GM18499 (cell line): ENCODE measurements at regions not wholly inside any gene's neighbourhood (a gene's known extent, or its start where the extent isn't known, plus 50 kb on each side); places are given as distances from the start of the nearest gene placed in this dataset.
"Not testable (repeated sequence)": the region's sequence is repeated elsewhere in the genome, so short reads cannot be mapped to it uniquely, and the experiment has no call there.

ENCODE experiments used
- ATAC-seq: cut with Tn5 transposase; IDR thresholded peaks from one replicate; pipeline ENCODE4 v1.9.1; 2021; ENCODE audit warnings: moderate number of reproducible peaks; ENCODE audit not compliant: insufficient read depth, unreplicated experiment

DNA sequence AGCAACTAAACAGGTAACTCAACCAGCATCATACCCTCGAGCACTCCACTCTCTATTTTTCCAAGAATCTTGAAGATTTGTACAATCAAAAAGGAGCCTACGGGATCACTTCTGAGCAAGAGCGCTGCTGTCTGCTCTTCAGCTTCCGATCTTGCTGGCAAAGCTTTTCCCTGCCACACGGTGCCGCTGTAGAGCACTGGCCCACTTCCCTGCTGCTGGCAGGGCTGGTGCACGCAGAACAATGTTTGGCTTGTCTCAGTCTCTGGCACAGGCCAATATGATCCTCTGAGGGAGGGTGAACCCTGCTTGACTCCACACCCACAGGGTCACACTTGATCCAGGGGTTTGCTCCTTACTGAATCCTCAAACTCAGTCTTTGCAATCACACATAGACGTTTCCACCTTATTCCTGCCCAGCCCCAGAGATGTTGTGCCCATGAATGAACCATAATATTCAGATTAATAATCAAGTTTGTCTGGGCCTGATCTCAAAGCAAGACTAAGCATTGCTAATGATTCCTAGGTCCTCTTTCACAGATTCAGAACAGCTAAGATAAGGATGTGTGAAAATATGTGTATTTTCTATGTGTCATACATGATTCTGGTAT lies 536.6 kb downstream of the SOX6 start:
- ATAC-seq: no peak

DNA sequence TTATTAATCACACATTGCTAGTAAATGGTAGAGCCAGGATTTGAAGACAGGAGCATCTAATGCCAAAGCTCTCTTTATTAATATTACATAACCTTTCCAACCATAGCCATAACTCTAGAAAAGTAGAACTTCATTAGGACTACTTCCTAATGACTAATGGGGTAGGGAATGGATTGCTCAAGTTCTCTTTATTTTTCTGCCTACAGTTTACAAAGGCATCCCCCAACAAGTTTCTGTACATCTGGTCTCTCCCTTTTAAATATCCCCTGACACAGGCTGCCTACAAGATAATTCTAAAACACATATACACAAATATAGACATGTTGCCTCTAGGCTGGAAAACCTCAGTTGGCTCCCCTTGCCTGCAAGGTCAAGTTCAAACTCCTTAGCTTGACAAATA lies 534.9 kb downstream of the SOX6 start:
- no peak for ATAC-seq

DNA sequence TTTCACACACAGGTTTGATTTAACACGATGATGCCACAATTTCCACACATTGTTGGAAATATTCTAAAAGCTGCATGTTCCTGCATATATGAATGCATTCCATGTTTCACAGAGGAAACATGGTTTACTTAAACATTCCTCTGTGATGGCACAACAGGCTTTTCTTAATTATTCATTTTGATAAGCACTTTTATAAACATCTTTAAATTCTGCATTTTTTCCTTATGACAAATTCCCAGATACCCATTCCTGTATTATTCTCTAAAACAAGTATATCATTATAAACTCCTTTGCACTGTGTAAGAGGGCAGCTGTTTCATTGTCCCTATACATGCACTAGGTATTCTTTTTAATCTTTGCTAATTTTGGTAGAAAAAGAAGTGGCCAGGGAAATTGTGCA lies 532.3 kb downstream of the SOX6 start:
- ATAC-seq: no peak

DNA sequence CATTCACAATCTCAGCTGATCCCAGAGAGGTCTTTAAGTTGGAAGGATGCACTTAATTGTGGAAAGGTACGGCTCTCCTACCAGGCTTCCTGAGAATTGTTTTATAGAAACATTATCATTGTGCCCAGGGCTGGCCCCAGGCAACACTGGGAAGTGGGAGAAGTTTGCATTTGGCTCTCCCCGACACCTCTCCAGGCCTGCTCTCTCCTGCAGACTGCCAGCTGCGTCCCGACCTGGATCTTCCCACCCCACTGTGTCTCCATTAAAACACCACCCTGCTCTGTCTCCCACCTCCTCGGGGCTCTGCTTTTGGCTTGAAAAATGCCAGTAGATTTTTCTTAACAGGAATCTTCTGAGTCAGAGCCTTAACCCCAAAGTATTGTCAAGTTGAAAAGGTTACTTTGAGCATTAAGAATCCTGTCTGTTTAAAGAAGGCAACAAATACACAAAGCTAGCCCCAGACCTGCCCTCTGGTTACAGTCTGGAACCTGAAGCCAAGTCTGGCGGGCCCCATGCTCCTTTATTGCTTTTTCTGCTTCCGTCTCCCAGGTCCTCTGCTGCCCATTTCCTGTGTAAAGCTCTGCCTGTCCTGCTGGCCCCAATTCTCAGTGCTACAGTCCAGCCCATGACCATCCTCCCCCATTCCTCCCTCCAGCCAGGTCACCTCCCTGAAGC lies 530.2 kb downstream of the SOX6 start:
- ATAC-seq: no peak

DNA sequence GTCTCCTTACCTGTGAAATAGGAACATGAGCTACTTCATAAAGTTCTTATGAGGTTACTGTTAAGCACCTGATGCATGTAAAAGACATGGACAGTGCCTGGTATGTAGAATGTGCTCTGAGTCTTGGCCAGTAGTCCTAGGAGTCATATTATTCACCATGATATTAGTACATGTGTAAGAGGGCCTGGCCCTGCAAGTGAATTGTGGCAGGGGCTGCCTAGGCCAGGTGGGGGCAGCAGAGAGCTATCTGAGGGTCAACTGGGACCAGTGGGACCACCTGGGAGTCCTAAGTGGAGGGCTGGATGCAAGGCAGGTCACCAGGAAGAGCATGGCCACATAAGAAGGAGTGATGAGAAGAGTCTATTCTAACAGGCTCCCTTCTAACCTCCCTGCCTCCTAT lies 529.5 kb downstream of the SOX6 start:
- ATAC-seq: no peak

DNA sequence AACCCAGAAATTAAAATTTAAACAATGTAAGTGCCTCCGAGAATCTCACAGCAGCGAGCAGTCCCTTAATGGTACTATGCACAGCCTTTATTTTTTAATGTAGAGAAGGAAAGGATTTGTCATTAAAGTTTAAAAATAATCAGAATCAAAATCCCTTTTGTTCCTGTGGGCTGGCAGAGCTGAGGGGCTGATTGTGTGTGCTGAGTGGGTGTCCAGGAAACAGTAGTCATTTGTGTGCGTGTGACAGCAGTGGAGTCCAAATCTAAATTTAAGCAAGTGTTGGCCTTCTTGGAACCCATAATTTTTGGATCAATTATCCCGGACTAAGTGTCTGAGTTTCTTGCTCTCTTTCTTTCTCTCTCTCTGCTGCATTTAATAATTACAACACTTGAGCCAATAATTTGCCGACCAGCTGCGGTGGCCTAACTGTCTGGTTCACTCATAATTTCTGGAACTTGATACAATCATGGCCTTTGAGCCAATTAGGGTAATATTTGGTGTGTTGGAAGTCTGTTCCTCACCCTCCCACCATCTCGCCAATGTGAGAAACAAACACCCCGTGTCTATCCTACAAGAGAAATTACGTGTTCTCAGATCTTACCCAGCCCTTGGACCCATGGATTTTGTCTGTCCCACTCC lies 528.0 kb downstream of the SOX6 start:
- no peak for ATAC-seq

DNA sequence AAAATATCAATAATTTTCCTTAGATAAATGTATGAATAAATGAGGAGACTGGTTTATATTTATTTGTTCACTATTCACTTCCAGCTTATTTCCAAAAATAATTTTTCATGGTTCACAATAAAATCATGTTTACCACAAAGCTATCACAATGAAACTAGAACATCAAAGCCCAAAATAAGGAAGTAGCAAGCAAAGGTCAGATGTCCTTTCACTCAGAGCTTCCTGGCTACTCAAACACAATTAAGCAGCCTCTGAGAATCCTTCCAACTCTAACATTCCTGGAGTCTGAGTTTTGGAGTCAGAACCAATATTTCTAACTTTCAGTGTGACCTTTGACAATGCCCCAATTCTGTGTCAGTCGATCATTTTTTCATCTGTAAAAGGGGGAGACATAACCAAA lies 527.0 kb downstream of the SOX6 start:
- ATAC-seq: no peak

DNA sequence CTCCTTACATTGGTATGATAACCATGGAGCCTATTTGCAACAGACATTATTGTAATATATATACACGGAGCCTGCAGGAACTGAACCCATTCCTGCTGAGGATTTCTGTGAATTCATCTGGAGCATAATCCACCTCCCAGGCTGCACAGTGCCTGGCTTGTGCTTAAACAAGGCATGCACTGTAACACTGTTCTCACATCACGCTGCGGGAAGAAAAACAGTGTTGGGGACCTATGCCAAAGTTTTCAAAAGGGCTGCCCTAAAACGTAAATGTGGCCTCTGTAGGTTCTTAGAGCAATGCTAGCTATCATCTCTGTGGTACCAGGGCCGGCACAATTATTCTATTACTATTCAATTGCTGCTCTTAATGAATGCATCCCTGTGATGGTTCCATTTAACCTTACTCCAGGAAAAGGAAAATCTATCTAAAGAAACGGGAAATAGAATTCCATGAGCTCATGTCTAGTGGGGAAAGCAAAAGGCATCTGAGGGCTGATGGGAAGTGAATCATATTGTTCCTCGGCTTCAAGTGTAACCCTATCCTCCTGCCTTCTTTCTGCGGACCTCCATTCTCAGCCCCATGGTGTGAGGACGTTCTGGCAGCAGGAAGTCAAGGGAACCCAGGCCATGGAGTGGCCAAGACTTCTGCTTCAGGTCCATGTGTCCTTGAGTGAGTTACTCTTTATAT lies 525.5 kb downstream of the SOX6 start:
- ATAC-seq: no peak

DNA sequence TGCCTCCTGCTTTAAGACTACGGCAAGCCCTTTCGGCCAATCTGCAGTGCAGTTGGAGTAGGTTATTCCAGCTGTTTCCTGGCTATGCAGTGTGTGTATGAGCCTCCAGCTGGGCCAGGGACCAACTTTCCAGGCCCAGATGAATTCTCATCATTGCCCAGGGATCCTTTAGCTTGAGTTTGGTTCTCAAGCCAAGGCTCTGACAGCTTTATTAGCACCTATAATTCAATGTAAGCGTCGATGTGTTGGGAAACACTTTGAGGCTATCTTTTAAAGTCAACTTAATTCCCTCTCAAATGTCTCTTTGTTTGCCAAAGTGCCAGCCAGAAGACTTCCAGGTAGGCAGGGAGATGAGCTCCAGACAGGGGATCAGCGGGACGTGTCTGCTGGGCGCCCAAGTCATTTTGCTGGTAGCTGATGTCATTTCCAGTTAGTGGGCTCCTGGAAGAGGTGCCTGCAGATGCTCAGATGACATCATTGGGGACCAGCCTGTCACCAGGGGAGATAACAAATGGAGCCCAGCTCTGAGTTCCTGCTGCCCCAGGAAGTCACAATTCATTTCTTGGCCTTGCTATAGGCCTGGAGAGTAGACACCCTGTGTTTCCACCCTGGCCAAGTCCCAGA lies 520.4 kb downstream of the SOX6 start:
- ATAC-seq: no peak

DNA sequence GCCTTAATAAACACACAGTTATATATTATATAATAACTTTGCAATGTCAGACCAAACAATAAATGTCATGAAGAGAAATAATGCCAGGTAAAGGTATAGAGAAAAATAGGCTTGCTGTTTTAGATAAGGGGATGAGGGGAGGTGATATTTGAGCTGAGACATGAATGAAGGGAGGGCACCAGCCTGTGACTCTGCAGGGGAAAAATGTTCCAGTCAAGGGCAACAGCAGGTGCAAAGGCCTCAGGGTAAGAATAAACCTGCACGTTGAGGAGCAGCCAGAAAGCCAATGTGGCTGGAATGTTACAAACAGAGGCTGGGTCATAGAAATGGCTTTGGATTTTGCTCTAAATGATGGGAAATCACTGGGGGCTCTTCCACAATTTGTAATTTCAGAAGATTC lies 519.6 kb downstream of the SOX6 start:
- no peak for ATAC-seq

DNA sequence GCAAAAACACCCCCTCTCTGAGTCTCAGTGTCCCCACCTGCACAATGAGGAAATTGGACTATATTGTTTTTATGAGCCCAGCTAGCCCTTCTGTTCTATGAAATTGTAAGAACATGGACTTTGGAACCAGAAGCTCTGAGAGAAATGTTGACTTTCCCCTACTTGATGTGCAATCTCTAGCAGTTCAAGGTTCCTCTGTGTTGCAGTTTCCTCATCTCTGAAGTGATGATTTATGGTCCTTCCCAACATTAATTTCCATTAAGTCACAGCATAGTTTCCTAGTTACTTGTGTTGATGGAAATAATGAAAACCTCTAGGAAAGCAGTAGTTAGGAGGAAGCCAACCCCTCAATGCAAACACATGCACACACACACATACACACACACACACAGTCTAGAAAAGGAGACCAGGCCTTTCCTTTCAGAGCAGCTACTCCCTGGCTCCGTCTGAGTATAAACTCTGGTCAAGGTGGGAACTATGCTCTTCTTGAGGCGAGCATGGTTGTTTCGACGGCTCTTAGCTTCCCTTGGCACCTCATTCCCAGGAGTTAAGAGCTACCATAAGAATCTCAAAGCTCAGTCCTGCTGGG lies 518.4 kb downstream of the SOX6 start:
- ATAC-seq: no peak

DNA sequence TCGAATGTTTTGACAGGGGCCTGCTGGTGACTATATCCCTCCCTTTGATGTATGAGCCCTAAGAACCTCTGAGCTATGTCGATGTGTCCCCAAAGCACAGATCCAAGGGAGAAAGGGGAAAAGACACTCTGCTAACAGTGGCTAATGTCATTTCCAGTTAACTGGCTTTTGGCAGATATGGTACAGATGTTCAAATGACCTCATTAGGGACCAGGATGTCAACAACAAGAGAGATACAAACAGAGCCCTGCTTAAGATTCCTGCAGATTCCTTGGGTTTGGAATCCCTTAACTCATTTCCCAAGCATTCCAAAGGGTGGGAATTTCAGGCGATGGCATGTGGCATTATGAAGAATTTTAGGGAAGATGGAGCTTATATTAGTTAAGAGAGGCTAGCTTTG lies 517.3 kb downstream of the SOX6 start:
- ATAC-seq: no peak

DNA sequence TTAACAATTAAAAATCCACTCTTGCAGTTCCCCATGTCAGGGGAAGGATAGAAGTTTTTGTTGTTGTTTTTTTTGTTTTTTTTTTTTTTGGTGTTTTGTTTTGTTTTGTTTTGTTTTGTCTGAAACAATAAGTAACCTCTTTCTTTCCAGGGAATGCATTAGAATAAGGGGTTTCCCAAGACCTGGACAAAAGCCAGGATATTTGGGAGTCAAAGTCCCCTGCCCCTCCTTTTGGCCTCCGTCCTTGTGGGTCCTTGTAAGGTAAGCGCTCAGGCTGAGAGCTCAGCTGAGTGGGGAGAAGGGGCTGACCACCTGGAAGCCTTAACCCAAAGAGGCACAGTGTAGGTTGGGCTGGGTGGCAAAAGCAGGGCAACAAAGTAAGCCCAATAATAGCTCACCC lies 515.4 kb downstream of the SOX6 start:
- ATAC-seq: no peak

DNA sequence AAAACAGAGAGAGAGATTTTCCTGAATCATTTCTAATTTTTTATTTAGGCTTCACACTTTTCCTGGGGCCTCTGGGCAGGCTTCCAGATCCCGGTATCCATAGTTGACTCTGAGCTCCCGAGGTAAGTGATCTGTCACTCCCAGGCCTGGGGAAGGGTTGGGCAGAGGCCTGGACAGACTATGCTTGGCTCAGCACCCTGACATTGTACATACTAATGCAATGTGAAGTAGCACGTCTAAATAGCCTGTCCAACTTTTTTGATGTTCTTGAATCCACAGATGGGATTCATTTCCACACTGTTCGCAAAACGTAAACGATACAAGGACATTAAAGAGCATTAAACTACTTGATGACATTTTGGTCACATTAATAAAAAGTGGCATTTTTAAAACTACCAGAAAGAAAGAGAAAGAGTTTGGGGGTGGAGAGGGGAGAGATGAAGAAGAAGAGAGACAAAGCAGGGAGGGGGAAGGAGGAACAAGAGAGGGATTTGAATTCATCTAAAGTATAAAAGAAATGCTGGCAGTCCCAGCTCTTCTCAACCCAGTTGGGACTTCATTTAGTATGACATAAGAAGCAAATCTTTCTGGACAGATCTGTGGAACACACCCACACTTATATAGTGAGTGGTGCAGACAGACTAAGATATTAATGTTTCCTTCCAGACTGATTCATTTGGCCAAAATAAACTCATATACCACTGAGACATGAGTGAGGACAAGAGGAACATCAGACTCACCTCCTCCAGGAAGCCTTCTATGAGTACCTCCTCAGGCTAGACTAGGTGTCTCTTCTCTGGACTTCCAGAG lies 514.2 kb downstream of the SOX6 start:
- ATAC-seq: no peak

DNA sequence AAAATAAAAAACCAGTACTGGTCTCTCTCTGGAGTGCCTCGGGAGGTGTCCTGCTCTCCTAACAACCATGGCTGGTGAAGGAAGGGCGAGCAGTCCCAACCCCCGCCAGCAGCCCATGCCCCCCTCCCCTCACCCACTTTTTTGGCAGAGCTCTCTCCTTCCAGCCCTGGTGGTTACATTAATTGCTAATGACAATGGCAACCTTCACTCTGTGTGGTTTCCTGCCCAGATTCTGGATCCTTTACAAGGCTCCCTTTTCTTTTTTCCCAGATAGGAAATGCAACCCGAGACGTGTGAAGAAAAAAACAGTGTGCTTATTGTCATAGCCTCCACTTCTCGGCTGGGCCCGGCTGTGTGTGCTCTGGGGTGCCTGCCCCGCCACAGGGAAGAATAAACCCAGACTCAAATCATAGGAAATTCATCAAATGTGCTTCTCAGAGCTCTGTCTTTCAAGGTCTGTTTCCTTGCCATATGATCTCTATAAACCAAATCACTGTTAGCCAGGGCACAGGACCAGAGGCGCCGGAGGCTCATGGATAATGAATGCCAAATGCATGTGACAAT lies 513.0 kb downstream of the SOX6 start:
- no peak for ATAC-seq

DNA sequence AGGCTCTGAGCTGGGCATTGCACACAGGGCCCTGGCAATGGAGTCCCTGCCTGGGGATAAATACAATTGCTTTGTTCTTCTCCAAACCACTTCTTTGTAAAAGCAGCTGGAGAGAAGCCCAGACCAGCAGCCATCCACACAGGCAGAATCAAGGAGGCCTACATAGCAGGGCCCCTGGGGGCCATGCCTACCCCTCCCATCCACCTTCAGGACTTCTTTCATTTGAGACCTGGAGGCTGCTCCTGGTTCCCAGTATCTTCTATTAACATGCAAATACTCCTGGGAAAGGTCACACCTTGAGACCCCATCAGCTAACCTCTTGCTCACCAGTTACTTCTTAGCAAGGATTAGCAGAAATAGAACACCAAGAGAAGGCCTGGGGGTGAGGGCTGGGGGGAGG lies 511.1 kb downstream of the SOX6 start:
- ATAC-seq: no peak

DNA sequence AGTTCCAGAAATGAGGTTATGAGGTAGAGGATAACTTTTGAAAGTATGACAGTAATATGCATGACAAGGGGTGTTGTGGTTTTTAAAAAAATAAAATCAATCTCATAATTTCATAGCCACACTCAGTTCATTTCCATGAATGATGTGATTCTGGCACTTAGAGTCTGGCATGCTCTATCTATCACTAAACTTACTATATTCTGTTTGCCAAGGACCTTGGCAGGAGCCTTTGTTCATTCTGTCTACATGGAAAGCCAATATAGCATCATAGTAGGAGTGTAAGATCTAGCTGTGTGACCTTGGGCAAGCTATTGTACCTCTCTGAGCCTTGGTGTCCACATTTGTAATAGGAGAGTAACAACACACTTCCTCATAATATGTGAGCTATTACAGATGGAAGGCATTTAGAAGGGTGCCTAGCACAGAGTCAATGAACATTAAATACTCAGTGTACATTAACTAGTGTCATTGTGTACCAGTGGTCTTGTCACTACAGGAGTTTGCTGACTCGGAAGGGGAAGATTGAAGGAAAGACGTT lies 507.6 kb downstream of the SOX6 start:
- ATAC-seq: no peak

DNA sequence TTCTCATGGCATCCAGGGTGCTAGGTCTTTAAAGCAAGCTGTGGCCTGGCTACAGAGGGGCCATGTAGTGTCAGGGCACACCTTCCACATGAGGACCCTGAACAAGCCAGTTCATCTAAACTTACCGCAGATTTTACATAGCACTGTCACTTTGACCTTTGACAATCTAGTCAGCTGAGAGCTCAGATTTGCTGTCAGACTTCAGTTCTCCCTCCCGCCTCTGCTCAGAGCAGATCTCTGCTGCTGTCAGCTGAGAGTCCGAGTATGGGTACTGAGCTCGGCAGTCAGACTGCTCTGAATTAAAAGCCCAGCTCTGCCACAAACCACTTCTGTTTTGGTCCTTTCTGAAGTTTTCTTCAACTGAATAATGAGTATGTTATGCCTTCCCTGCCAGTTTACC lies 507.1 kb downstream of the SOX6 start:
- ATAC-seq: no peak

DNA sequence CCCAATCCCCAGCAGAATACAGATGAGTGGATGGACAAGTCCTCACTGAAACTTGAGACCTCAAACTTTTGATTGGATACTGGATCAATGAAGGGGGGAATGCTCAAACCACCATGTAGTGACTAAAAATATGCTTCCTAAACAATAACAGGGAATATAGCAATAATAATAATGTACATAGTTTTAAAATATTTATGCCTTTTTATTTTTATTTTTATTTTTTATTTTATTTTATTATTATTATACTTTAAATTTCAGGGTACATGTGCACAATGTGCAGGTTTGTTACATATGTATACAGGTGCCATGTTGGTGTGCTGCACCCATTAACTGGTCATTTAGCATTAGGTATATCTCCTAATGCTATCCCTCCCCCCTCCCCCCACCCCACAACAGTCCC lies 506.0 kb downstream of the SOX6 start:
- not testable (repeated sequence) for ATAC-seq
